ENCODE measurements at regions not wholly inside any gene's neighbourhood (a gene's known extent, or its start where the extent isn't known, plus 50 kb on each side); places are given as distances from the start of the nearest gene placed in this dataset.

DNA sequence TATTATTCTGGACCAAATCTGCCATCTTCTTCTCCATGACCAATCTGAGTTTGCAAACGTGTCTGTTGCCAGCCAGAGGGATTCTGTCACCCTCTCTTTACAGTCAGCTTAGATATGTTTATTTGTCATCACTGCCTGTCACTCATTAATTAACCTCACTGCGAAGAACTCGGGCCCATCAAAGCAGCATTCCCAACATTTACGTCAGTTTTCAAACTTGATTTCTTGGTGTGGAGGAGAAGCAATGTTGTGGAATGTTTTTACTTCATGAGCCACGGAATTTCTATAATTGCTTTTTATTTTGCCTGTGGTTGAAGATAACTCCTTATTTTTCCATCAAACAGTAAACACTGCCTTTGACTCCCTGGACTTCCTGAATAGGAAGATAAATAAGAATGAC lies 91.8 kb upstream of the CNKSR3 start:
- no peaks in the 10 kb centered on the region for H3K9me2 ChIP-seq (replicated peaks; ENCODE audit: control insufficient read depth, low read length)
- no peak overlapping the region for H3K27ac ChIP-seq (ENCODE audit: low read depth, low read length)
- peaks cover 7% of the 10 kb centered on the region; the same call in 1 of the 2 replicates for H3K27me3 ChIP-seq (ENCODE audit: control insufficient read depth, low read length)
- H3K36me3 ChIP-seq (ENCODE audit: control insufficient read depth, low read length) = no peaks in the 10 kb centered on the region
- H3K9me3 ChIP-seq (ENCODE audit: control insufficient read depth, insufficient read depth, low read length) = no peaks in the 10 kb centered on the region
- no peak for TF ChIP-seq EZH2phosphoT487 (IDR thresholded peaks at IDR 0.05; ENCODE audit: borderline replicate concordance, low read length)
- TF ChIP-seq, protein P1, sequence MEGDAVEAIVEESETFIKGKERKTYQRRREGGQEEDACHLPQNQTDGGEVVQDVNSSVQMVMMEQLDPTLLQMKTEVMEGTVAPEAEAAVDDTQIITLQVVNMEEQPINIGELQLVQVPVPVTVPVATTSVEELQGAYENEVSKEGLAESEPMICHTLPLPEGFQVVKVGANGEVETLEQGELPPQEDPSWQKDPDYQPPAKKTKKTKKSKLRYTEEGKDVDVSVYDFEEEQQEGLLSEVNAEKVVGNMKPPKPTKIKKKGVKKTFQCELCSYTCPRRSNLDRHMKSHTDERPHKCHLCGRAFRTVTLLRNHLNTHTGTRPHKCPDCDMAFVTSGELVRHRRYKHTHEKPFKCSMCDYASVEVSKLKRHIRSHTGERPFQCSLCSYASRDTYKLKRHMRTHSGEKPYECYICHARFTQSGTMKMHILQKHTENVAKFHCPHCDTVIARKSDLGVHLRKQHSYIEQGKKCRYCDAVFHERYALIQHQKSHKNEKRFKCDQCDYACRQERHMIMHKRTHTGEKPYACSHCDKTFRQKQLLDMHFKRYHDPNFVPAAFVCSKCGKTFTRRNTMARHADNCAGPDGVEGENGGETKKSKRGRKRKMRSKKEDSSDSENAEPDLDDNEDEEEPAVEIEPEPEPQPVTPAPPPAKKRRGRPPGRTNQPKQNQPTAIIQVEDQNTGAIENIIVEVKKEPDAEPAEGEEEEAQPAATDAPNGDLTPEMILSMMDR (IDR thresholded peaks at IDR 0.05; ENCODE audit: low read depth, low read length, poor library complexity, severe bottlenecking) = no peak
- H3K79me2 ChIP-seq (ENCODE audit: control insufficient read depth, low read length) = no peaks in the 10 kb centered on the region
- H4K20me1 ChIP-seq (ENCODE audit: control insufficient read depth, insufficient read depth, low read depth, low read length) = no peaks in the 10 kb centered on the region
- no peaks in the 10 kb centered on the region for H3F3A ChIP-seq (ENCODE audit: control insufficient read depth, insufficient read depth)
- no peak overlapping the region for H3K4me3 ChIP-seq (ENCODE audit: low read length)
- no peaks in the 10 kb centered on the region for H3K4me1 ChIP-seq (ENCODE audit: control insufficient read depth, low read length)
- H3K4me2 ChIP-seq (ENCODE audit: low read length) = no peak overlapping the region

DNA sequence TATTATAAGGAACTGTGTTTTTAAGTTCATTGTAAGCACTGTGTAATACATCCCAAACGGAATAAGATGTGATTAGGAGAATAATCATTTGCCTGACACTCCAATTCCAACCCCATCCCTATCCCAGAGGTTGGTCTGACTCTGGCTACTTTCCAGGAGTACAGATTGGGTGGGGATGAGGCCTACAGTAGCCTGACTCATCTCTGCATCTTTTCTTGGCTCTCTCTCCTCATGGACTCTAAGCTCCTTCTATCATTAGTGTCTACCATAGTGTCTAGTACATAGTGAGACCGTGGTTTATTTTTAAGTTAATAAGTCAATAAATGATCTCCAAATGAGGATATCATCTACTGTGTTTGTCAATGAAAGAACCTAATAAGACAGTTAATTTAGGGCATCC lies 92.2 kb upstream of the CNKSR3 start:
- Histone ChIP-seq H3K27ac (ENCODE audit: low read depth, low read length) (no peak overlapping the region), H4K20me1 (ENCODE audit: control insufficient read depth, insufficient read depth, low read depth, low read length) (no peaks in the 10 kb centered on the region), H3F3A (ENCODE audit: control insufficient read depth, insufficient read depth) (no peaks in the 10 kb centered on the region), H3K4me1 (ENCODE audit: control insufficient read depth, low read length) (no peaks in the 10 kb centered on the region), H3K4me2 (ENCODE audit: low read length) (no peak overlapping the region), H3K4me3 (ENCODE audit: low read length) (no peak overlapping the region), H3K36me3 (ENCODE audit: control insufficient read depth, low read length) (no peaks in the 10 kb centered on the region), H3K79me2 (ENCODE audit: control insufficient read depth, low read length) (no peaks in the 10 kb centered on the region), H3K27me3 (ENCODE audit: control insufficient read depth, low read length) (peaks cover 7% of the 10 kb centered on the region; the same call in 1 of the 2 replicates), H3K9me2 (replicated peaks; ENCODE audit: control insufficient read depth, low read length) (no peaks in the 10 kb centered on the region), H3K9me3 (ENCODE audit: control insufficient read depth, insufficient read depth, low read length) (no peaks in the 10 kb centered on the region)
- TF ChIP-seq, protein P1 (IDR thresholded peaks at IDR 0.05; ENCODE audit: low read depth, low read length, poor library complexity, severe bottlenecking) = no peak
- TF ChIP-seq EZH2phosphoT487 (IDR thresholded peaks at IDR 0.05; ENCODE audit: borderline replicate concordance, low read length) = no peak

DNA sequence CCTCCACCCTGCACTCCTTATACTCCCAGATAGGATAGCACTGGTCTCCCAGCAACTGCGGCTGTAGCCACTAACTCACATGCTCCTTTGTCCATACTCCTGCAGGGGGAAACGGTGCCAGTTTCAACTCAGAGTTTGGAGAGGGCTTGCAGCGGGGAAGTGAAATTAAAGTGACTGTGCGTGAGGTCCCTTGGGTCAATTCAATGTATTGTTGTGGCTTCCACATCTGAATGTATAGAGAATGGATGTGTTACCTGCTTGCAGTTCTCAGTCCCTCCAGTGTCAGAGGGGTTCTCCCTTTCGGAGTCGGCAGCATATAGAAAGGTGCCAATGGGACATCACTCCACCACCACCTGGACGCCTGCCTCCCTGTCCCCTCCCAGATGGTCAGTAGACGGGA lies 93.6 kb upstream of the CNKSR3 start:
- Histone ChIP-seq H3K36me3 (ENCODE audit: control insufficient read depth, low read length) (no peaks in the 10 kb centered on the region), H3F3A (ENCODE audit: control insufficient read depth, insufficient read depth) (no peaks in the 10 kb centered on the region), H3K27ac (ENCODE audit: low read depth, low read length) (no peak overlapping the region), H3K9me3 (ENCODE audit: control insufficient read depth, insufficient read depth, low read length) (no peaks in the 10 kb centered on the region), H3K27me3 (ENCODE audit: control insufficient read depth, low read length) (peaks cover 7% of the 10 kb centered on the region; the same call in 1 of the 2 replicates), H3K4me3 (ENCODE audit: low read length) (no peak overlapping the region), H4K20me1 (ENCODE audit: control insufficient read depth, insufficient read depth, low read depth, low read length) (no peaks in the 10 kb centered on the region), H3K4me2 (ENCODE audit: low read length) (no peak overlapping the region), H3K9me2 (replicated peaks; ENCODE audit: control insufficient read depth, low read length) (no peaks in the 10 kb centered on the region), H3K79me2 (ENCODE audit: control insufficient read depth, low read length) (no peaks in the 10 kb centered on the region), H3K4me1 (ENCODE audit: control insufficient read depth, low read length) (no peaks in the 10 kb centered on the region)
- TF ChIP-seq, protein P1 (IDR thresholded peaks at IDR 0.05; ENCODE audit: low read depth, low read length, poor library complexity, severe bottlenecking) = no peak
- no peak for TF ChIP-seq EZH2phosphoT487 (IDR thresholded peaks at IDR 0.05; ENCODE audit: borderline replicate concordance, low read length)
